Naive thymus-derived CD8-positive, alpha-beta T cell (primary cell): ENCODE measurements at regions not wholly inside any gene's neighbourhood (a gene's known extent, or its start where the extent isn't known, plus 50 kb on each side); places are given as distances from the start of the nearest gene placed in this dataset.

Experiments
- ATAC-seq, 2 donors: fragments of 150-1000 bp; cut with Tn5 transposase in 1 of 2; sonication (Bioruptor Pico), chemical (Tn5 transposase) in 1 of 2; 1 replicate in 1 of 2; 2 replicates in 1 of 2; pipeline ENCODE4 v1.10.0; 2021; ENCODE audit warnings: mild to moderate bottlenecking in 2 of 2, moderate library complexity in 2 of 2
- POLR2A ChIA-PET: fragments of 350-600 bp; sonication (Branson Sonifier 250); formaldehyde crosslinking; loops from one replicate; lab custom pipeline; 2021; ENCODE audit warnings: antibody characterized with exemption; lab: Charles Lee
- DNase-seq, 10 donors: peaks; one replicate each; pipeline versions ENCODE4 v3.0.0 to v3.0.0-alpha.2; 2020 to 2022
- H3K27ac Mint-ChIP-seq, 10 donors: one replicate each; pipeline ENCODE4 v1.8.0; 2020 to 2022; ENCODE audit warnings: mild to moderate bottlenecking in 10 of 10, mixed read lengths in 10 of 10, moderate library complexity in 4 of 10, inconsistent platforms in 1 of 10
- H3K27me3 Mint-ChIP-seq, 5 donors: one replicate each; pipeline ENCODE4 v1.8.0; 2021 to 2022; ENCODE audit warnings: mixed read lengths in 5 of 5
- H3K36me3 Mint-ChIP-seq, 3 donors: one replicate each; pipeline ENCODE4 v1.8.0; 2020 to 2022; ENCODE audit warnings: mixed read lengths in 3 of 3, mild to moderate bottlenecking in 2 of 3, inconsistent platforms in 1 of 3
- H3K4me1 Mint-ChIP-seq, 4 donors: one replicate each; pipeline ENCODE4 v1.8.0; 2021 to 2022; ENCODE audit warnings: mixed read lengths in 4 of 4
- H3K4me3 Mint-ChIP-seq, 10 donors: one replicate each; pipeline ENCODE4 v1.8.0; 2020 to 2022; ENCODE audit warnings: mild to moderate bottlenecking in 10 of 10, mixed read lengths in 10 of 10, moderate library complexity in 6 of 10, inconsistent platforms in 1 of 10
- H3K9me3 Mint-ChIP-seq, 9 donors: one replicate each; pipeline ENCODE4 v1.8.0; 2020 to 2022; ENCODE audit warnings: mixed read lengths in 9 of 9, mild to moderate bottlenecking in 3 of 9, inconsistent platforms in 1 of 9, moderate library complexity in 1 of 9

DNA sequence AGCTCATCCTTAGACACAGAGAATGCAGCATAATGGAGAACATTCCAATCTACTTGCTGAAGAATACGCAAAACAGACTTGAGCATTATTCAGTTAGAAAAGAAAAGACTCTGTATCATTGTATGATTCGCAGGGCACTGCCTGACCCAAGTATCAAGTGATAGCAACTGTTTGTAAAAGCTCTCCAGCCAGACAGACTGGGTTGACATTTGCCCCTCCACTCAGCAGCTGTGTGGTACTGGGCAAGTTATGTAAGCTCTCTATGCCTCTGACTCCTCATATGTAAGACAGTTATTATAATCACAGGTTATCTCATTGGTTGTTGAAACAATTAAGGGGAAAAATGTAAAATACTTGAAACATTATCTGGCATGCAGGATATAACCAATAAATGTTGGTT lies 505.0 kb downstream of the ELAVL2 start:
- Mint-ChIP-seq H3K27me3 (no peaks in the 10 kb centered on the region), H3K4me3 (no peak overlapping the region), H3K4me1 (no peaks in the 10 kb centered on the region), H3K9me3 (peaks cover 2 to 36% (median 8%) of the 10 kb centered on the region in 9 donors), H3K36me3 (no peaks in the 10 kb centered on the region), H3K27ac (no peak overlapping the region)
- no peak for DNase-seq
- POLR2A ChIA-PET, result no interaction called here
- ATAC-seq, result no peak

DNA sequence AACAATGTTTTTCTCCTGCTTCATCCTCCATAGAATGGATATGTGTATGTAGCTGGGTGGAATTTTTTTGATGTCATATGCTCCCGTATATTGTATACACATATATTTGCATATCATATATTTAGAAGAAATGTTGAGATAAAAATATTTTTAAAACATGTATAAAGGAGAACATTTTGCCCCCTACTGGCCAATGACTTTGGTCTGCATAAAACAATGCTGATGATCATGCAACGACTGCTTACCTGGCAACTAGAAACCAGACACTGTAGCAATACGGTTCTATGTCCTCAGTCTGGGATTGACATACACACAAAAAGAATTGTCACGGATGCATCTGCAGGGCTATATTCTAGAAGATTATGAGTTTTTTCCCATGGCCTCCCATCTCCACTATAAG lies 503.6 kb downstream of the ELAVL2 start:
- POLR2A ChIA-PET, result interaction anchor here (0.6 kb wide), 1 partner anchor 318 kb away, joined by 3 read pairs; no protein-coding TSS in a partner anchor
- peaks cover 0 to under 1% (median 0%) of the 10 kb centered on the region in 3 donors for H3K36me3 Mint-ChIP-seq
- H3K4me1 Mint-ChIP-seq, result no peaks in the 10 kb centered on the region

DNA sequence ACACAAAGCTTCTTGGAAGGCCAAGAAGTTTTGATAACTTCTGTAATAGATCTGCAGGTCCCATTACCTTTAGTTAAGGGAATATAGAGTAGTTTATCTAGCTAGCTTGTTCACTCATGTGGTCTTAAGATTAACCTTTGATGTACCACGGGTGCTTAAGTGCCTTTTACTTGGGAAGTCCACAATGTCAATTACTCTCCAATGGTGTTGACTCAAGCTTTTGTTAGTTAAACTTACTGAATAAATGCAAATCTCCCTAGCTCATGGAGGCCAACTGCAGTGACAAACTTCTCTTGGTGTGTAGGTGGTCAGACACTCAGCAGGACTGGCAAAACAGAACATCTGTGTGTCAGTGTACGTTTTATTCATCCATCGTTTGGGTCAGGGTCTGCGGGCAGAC lies 501.5 kb downstream of the ELAVL2 start:
- Mint-ChIP-seq H3K27me3 (no peaks in the 10 kb centered on the region), H3K4me1 (no peaks in the 10 kb centered on the region)

More for the DNA sequence above, 503.6 kb downstream of the ELAVL2 start:
- Mint-ChIP-seq H3K9me3 (peaks cover 0 to 40% (median 9%) of the 10 kb centered on the region in 9 donors), H3K27ac (no peak overlapping the region), H3K4me3 (no peak overlapping the region), H3K27me3 (no peaks in the 10 kb centered on the region)
- no peak for DNase-seq
- ATAC-seq, result no peak

DNA sequence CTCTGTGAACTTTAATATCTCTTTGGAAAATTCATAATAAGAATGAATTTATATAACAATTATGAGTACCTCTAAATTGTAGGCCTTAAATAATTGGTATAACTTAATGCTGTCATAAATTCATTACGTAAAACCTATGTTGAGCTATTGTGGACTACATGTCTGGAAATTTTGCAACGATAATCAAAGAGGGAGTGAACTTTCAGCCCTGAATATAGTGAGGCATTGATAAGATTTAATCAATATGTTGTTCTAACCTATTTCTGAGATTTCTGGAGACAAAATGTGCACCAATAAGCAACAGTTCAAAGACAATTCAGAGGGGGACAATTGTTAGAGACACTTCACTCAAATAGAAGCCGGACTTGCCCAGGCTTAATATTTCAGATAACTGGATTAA lies 499.4 kb downstream of the ELAVL2 start:
- no peak for ATAC-seq
- Mint-ChIP-seq H3K27ac (no peak overlapping the region), H3K36me3 (peaks cover 0 to 14% (median 0%) of the 10 kb centered on the region in 3 donors), H3K9me3 (peaks cover 8 to 44% (median 17%) of the 10 kb centered on the region in 9 donors), H3K4me1 (no peaks in the 10 kb centered on the region), H3K27me3 (no peaks in the 10 kb centered on the region), H3K4me3 (no peak overlapping the region)
- DNase-seq, result no peak
- POLR2A ChIA-PET, result no interaction called here

More for the DNA sequence above, 501.5 kb downstream of the ELAVL2 start:
- no peak overlapping the region for H3K4me3 Mint-ChIP-seq
- ATAC-seq (no peak), DNase-seq (no peak)
- H3K27ac Mint-ChIP-seq, result no peak overlapping the region
- H3K9me3 Mint-ChIP-seq, result peaks cover 5 to 47% (median 16%) of the 10 kb centered on the region in 9 donors
- POLR2A ChIA-PET, result no interaction called here
- peaks cover 0 to 10% (median 0%) of the 10 kb centered on the region in 3 donors for H3K36me3 Mint-ChIP-seq

DNA sequence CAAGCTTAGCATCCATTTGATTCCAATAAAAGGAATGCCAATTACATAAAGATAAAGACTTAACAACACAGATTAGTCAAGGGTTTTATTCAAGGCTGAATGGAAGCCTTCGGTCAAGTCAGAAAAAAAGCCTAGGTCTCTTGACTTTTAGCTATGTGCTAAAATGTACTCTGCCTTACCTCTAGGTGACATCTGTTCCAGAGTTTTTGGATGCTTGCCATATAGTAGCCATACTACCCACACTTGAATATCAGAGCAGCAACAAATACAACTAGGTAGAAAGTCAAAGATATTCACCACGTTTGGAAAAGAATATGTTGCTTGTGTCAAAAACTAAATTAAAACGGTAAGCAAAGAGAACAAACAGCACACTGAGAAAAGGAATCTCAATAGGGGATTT lies 484.7 kb downstream of the ELAVL2 start:
- ATAC-seq, result no peak
- POLR2A ChIA-PET, result no interaction called here
- Mint-ChIP-seq H3K27me3 (no peaks in the 10 kb centered on the region), H3K27ac (no peak overlapping the region), H3K9me3 (peaks cover 0 to 29% (median 8%) of the 10 kb centered on the region in 9 donors), H3K4me3 (no peak overlapping the region), H3K4me1 (no peaks in the 10 kb centered on the region), H3K36me3 (no peaks in the 10 kb centered on the region)
- no peak for DNase-seq

DNA sequence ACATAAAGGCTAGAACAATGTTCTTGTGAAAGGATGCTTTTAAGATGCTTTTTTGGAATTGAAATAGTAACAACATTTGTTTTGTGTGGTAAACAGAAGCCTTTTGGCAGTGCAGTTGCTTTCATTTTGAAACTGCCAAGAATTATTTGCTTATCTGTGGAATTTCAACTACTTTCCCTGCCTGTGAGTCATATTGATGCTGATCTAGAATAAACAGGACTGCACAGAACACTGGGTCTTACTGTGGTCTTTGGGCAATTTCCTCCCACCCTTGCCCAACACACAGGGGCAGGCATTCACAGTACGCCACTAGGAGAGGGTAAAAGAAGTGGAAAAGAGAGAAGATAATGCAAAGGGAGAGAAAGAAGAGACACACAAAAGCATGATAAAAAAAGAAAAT lies 483.7 kb downstream of the ELAVL2 start:
- Mint-ChIP-seq H3K4me1 (no peaks in the 10 kb centered on the region), H3K27me3 (no peaks in the 10 kb centered on the region), H3K4me3 (no peak overlapping the region), H3K27ac (no peak overlapping the region), H3K36me3 (no peaks in the 10 kb centered on the region), H3K9me3 (peaks cover 0 to 29% (median 8%) of the 10 kb centered on the region in 9 donors)
- no peak for DNase-seq
- no peak for ATAC-seq
- POLR2A ChIA-PET, result no interaction called here

DNA sequence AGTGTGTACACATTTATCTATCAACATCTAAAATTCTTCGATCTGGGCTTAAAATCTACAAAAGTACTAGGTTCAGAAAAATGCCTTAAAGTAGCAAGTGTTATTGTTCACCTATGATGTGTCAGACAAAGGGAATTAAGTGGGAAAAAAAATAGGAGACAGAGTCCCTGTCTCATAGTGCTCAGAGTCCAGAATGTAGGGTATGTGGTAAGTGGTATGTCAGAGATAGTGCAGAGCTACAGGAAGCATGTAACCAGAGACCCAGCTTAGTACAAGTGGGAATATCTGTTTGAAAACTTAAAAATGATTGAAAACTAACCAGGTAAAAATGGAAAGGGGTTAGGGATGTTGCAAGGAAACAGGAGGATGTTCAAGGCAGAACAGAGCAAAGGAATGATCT lies 482.8 kb downstream of the ELAVL2 start:
- Mint-ChIP-seq H3K36me3 (no peaks in the 10 kb centered on the region), H3K27me3 (no peaks in the 10 kb centered on the region), H3K9me3 (peaks cover 0 to 27% (median 8%) of the 10 kb centered on the region in 9 donors), H3K4me3 (no peak overlapping the region), H3K4me1 (no peaks in the 10 kb centered on the region), H3K27ac (no peak overlapping the region)
- DNase-seq (no peak), ATAC-seq (no peak)
- POLR2A ChIA-PET, result no interaction called here

DNA sequence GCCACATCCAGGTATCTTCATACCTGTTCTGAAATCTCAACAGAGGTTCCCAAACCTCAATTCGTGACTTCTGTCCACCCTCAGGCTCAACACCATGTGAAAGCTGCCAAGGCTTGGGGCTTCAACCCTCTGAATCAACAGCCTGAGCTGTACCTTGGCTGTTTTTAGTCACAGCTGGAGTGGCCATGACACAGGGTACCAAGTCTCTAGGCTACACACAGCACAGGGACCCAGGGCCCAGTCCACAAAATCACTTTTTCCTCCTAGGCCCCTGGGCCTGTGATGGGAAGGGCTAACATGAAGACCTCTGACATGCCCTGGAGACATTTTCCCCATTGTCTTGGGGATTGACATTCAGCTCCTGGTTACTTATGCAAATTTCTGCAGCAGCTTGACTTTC lies 464.9 kb downstream of the ELAVL2 start:
- H3K27ac Mint-ChIP-seq, result no peak overlapping the region
- POLR2A ChIA-PET, result no interaction called here
- H3K9me3 Mint-ChIP-seq, result peaks cover 0 to 57% (median 26%) of the 10 kb centered on the region in 9 donors
- DNase-seq (no peak), ATAC-seq (no peak)
- no peak overlapping the region for H3K4me3 Mint-ChIP-seq
- H3K36me3 Mint-ChIP-seq, result peaks cover 0 to 5% (median 0%) of the 10 kb centered on the region in 3 donors
- H3K4me1 Mint-ChIP-seq, result no peaks in the 10 kb centered on the region
- H3K27me3 Mint-ChIP-seq, result no peaks in the 10 kb centered on the region

DNA sequence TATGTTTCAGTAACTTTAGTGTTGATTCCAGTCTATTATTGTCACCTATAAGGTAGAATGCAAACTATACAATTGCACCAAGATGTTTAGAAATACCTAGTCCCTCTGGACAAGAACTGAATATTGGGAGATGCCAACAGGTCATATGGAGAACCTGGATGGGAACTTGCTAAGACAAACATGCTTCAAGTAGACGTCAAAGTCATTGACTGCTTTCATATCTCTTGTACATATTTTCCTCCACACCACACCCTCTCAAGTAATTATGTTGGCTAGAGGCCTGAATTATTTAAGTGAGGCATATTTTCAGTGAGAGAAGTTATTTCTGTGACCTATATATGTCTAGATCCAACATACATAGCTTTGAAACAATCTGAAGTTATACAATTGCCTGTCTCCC lies 453.3 kb downstream of the ELAVL2 start:
- H3K4me1 Mint-ChIP-seq, result no peaks in the 10 kb centered on the region
- H3K27ac Mint-ChIP-seq, result no peak overlapping the region
- POLR2A ChIA-PET, result no interaction called here
- H3K9me3 Mint-ChIP-seq, result peaks cover 0 to 16% (median 2%) of the 10 kb centered on the region in 9 donors
- DNase-seq (no peak), ATAC-seq (no peak)
- H3K4me3 Mint-ChIP-seq, result no peak overlapping the region
- no peaks in the 10 kb centered on the region for H3K36me3 Mint-ChIP-seq
- H3K27me3 Mint-ChIP-seq, result no peaks in the 10 kb centered on the region

DNA sequence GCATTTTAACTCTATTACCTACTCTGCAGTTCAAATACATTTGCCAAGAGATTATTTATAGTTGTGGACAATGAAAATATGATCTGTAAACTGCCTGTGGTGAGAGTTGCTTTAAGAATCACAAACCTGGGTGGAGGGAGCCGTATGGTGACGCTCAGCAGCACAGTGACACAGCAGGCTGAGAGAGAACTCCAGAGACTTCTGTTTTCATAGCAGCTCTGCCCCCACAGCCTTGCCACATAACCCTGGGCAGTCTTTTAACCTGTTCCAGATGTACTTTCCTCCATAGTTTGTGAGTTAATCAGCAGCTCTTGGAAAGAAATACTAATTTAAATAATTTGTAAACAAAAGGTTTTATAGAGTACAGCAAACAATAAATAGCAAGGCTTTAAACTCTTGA lies 450.5 kb downstream of the ELAVL2 start:
- POLR2A ChIA-PET, result no interaction called here
- H3K9me3 Mint-ChIP-seq, result peaks cover 0 to 17% (median 6%) of the 10 kb centered on the region in 9 donors

DNA sequence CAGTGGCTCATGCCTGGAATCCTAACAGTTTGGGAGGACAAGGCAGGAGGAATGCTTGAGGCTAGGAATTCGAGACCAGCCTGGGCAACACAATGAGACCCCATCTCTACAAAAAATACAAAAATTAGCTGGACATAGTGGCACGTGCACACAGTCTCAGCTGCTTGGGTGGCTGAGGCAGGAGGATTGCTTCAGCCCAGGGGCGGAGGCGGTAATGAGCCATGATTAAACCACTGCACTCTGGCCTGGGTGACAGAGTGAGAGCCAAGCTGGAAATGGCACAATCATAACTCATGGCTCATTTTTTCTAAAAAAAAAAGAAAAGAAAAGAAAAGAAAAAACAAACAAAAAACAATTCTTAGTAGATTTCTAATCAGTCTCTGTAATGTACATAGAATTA lies 446.2 kb downstream of the ELAVL2 start:
- H3K27ac Mint-ChIP-seq, result no peak overlapping the region
- no peaks in the 10 kb centered on the region for H3K36me3 Mint-ChIP-seq
- peaks cover 0 to 30% (median 16%) of the 10 kb centered on the region in 9 donors for H3K9me3 Mint-ChIP-seq
- H3K4me1 Mint-ChIP-seq, result no peaks in the 10 kb centered on the region
- POLR2A ChIA-PET, result no interaction called here
- no peak overlapping the region for H3K4me3 Mint-ChIP-seq
- ATAC-seq (no peak), DNase-seq (no peak)
- H3K27me3 Mint-ChIP-seq, result no peaks in the 10 kb centered on the region

More for the DNA sequence above, 450.5 kb downstream of the ELAVL2 start:
- H3K27me3 Mint-ChIP-seq, result no peaks in the 10 kb centered on the region
- DNase-seq (no peak), ATAC-seq (no peak)
- H3K4me3 Mint-ChIP-seq, result no peak overlapping the region
- no peak overlapping the region for H3K27ac Mint-ChIP-seq
- H3K36me3 Mint-ChIP-seq, result no peaks in the 10 kb centered on the region
- H3K4me1 Mint-ChIP-seq, result no peaks in the 10 kb centered on the region

DNA sequence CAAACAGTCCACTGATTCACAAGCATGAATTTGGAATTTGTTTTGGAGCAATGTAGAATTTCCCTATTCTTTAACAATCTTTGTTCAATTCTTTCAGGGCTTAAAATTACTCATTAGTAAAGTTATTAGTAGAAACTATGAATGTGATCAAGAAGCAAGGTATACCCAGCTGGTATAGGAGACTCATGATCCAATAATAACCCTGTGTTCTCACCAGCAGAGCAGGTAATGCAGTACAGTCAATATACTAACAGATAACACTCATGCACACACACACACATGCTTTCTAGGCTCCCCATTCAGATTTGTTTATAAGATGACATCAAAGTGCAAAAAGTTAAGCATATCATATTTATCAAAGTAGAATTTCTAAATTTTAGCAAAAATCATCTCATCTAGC lies 445.2 kb downstream of the ELAVL2 start:
- no peaks in the 10 kb centered on the region for H3K27me3 Mint-ChIP-seq
- ATAC-seq, result no peak

DNA sequence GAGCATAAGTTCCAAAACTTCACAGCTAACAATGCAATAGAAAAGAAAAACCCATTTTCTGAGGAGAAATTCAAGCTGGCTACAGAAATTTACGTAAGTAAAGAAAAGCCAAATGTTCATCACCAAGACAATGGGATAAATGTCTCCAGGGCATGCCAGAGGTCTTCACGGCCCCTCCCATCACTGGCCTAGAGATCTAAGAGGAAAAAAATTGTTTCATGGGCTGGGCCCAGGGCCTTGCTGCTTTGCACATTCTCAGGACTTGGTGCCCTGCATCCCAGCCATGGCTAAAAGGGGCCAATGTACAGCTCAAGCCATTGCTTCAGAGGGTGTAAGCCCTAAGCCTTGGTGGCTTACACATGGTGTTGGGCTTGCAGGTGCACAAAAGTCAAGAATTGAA lies 443.6 kb downstream of the ELAVL2 start:
- ATAC-seq (no peak), DNase-seq (no peak)
- no peak overlapping the region for H3K4me3 Mint-ChIP-seq
- no peak overlapping the region for H3K27ac Mint-ChIP-seq
- H3K36me3 Mint-ChIP-seq, result no peaks in the 10 kb centered on the region
- H3K9me3 Mint-ChIP-seq, result peaks cover 0 to 30% (median 16%) of the 10 kb centered on the region in 9 donors
- no peaks in the 10 kb centered on the region for H3K4me1 Mint-ChIP-seq
- no peaks in the 10 kb centered on the region for H3K27me3 Mint-ChIP-seq
- POLR2A ChIA-PET, result no interaction called here

More for the DNA sequence above, 445.2 kb downstream of the ELAVL2 start:
- DNase-seq, result no peak
- Mint-ChIP-seq H3K27ac (no peak overlapping the region), H3K4me1 (no peaks in the 10 kb centered on the region), H3K4me3 (no peak overlapping the region), H3K36me3 (no peaks in the 10 kb centered on the region), H3K9me3 (peaks cover 0 to 30% (median 16%) of the 10 kb centered on the region in 9 donors)
- POLR2A ChIA-PET, result no interaction called here

DNA sequence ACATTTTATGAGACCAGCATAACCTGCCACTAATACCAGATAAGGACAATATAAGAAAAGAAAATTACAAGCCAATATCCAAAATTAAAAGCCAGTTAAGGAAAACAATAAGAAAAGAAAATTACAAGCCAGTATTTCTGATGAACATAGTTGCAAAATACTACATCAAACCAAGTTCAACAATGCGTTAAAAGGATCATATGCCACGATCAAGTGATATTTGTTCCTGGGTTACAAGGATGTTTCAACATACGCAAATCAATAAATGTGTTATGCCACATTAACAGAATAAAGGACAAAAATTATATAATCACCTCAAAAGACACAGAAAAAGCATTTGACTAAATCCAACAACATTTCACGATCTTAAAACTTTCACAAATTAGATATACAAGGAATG lies 431.9 kb downstream of the ELAVL2 start:
- H3K9me3 Mint-ChIP-seq, result peaks cover 0 to 33% (median 11%) of the 10 kb centered on the region in 9 donors
- POLR2A ChIA-PET, result no interaction called here
- no peaks in the 10 kb centered on the region for H3K36me3 Mint-ChIP-seq
- H3K4me3 Mint-ChIP-seq, result no peak overlapping the region
- DNase-seq (no peak), ATAC-seq (no peak)
- H3K27me3 Mint-ChIP-seq, result no peaks in the 10 kb centered on the region
- no peaks in the 10 kb centered on the region for H3K4me1 Mint-ChIP-seq
- no peak overlapping the region for H3K27ac Mint-ChIP-seq
